ENCODE measurements at regions not wholly inside any gene's neighbourhood (a gene's known extent, or its start where the extent isn't known, plus 50 kb on each side); places are given as distances from the start of the nearest gene placed in this dataset.

DNA sequence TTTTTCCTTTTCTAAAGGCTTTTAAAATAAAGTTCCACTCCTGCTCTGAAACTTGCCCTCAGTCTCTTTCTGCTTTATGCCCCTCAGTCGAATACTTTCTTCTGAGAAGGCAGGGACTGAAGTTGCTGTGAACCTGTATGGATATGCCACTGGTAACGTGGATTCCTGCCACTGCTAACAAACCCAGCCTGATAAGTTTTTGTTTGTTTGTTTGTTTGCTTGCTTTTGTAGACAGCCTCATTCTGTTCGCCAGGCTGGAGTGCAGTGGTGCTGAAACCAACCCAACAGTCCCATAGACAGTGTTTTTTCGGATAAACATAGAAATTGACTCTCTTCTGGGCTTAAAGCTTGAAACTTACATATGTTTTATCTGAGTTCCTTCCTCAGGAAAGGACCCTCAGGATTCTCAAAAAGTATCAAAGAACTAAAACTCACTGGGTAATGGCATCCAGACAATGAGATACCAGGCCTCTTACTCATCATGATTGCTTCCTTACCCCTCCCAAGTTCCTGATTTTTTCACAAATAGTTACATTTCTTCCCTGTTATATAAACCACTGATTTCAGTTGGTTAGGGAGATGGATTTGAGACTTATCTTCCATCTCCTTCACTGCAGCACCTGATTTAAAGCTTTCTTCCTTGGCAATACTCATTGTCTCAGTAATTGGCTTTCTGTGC lies 273.6 kb downstream of the SDHAF3 start:
- Histone ChIP-seq H3K4me1 (ENCODE audit: control insufficient read depth in 3 of 3, insufficient read depth in 2 of 3, low read depth in 1 of 3, low read length in 2 of 3) (no peaks in the 10 kb centered on the region), H3K27ac (ENCODE audit: low read depth in 1 of 3, low read length in 2 of 3) (no peak overlapping the region), H3K36me3 (ENCODE audit: control insufficient read depth in 3 of 3, insufficient read depth in 2 of 3, low read depth in 1 of 3, low read length in 3 of 3) (no peaks in the 10 kb centered on the region), H3K9me3 (ENCODE audit: control insufficient read depth in 2 of 2, insufficient read depth in 1 of 2, low read depth in 1 of 2, low read length in 1 of 2) (no peaks in the 10 kb centered on the region), H3K27me3 (ENCODE audit: control insufficient read depth in 3 of 3, insufficient read depth in 3 of 3, low read length in 3 of 3) (no peaks in the 10 kb centered on the region), H3K4me3 (ENCODE audit: low read depth in 1 of 3, low read length in 3 of 3) (no peak overlapping the region)
- DNase-seq (no peak), FAIRE-seq (no peak)
- WGBS, 3 donors = 50 to 73% (median 54%) methylated on average over 4 of the region's 4 CpGs

GRCh38 chr7:97401398-97401797 lies 283.9 kb downstream of the SDHAF3 start:
- H3K36me3 ChIP-seq (ENCODE audit: control insufficient read depth in 3 of 3, insufficient read depth in 2 of 3, low read depth in 1 of 3, low read length in 3 of 3) = no peaks in the 10 kb centered on the region
- H3K4me1 ChIP-seq (ENCODE audit: control insufficient read depth in 3 of 3, insufficient read depth in 2 of 3, low read depth in 1 of 3, low read length in 2 of 3) = no peaks in the 10 kb centered on the region
- H3K27me3 ChIP-seq (ENCODE audit: control insufficient read depth in 3 of 3, insufficient read depth in 3 of 3, low read length in 3 of 3) = no peaks in the 10 kb centered on the region
- DNase-seq (no peak), FAIRE-seq (no peak)
- 47 to 58% (median 53%) methylated on average over 5 of the region's 5 CpGs for WGBS, 3 donors
- no peak overlapping the region for H3K27ac ChIP-seq (ENCODE audit: low read depth in 1 of 3, low read length in 2 of 3)
- no peaks in the 10 kb centered on the region for H3K9me3 ChIP-seq (ENCODE audit: control insufficient read depth in 2 of 2, insufficient read depth in 1 of 2, low read depth in 1 of 2, low read length in 1 of 2)
- H3K4me3 ChIP-seq (ENCODE audit: low read depth in 1 of 3, low read length in 3 of 3) = peak overlapping the region in 1 of 3 donors; percentile 1

GRCh38 chr7:97405835-97406234 lies 288.3 kb downstream of the SDHAF3 start:
- Histone ChIP-seq H3K27me3 (ENCODE audit: control insufficient read depth in 3 of 3, insufficient read depth in 3 of 3, low read length in 3 of 3) (no peaks in the 10 kb centered on the region), H3K36me3 (ENCODE audit: control insufficient read depth in 3 of 3, insufficient read depth in 2 of 3, low read depth in 1 of 3, low read length in 3 of 3) (no peaks in the 10 kb centered on the region), H3K4me3 (ENCODE audit: low read depth in 1 of 3, low read length in 3 of 3) (no peak overlapping the region), H3K9me3 (ENCODE audit: control insufficient read depth in 2 of 2, insufficient read depth in 1 of 2, low read depth in 1 of 2, low read length in 1 of 2) (no peaks in the 10 kb centered on the region), H3K4me1 (ENCODE audit: control insufficient read depth in 3 of 3, insufficient read depth in 2 of 3, low read depth in 1 of 3, low read length in 2 of 3) (no peaks in the 10 kb centered on the region), H3K27ac (ENCODE audit: low read depth in 1 of 3, low read length in 2 of 3) (no peak overlapping the region)
- no peak for FAIRE-seq
- 22 to 33% (median 28%) methylated on average over 3 of the region's 3 CpGs for WGBS, 3 donors
- DNase-seq = no peak

DNA sequence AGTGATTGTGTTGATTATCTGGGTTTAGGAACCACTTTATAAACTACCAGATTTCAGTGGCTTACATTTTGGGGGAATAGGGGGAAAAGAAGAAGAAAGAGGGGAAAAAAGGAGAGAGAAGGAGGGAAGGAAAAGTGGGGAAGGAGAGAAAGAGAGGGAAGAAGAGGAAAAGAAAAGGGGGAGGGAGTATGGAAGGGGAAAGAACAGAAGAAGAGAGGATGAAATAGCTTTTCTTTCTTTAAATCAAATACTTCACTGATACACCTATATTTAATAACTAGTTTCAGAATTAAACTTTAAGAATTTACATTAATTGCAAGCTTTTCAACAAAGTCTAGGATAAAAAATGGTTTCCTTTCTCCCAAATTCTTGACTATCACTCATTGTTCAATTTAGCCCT lies 289.6 kb downstream of the SDHAF3 start:
- Histone ChIP-seq H3K4me3 (ENCODE audit: low read depth in 1 of 3, low read length in 3 of 3) (no peak overlapping the region), H3K27me3 (ENCODE audit: control insufficient read depth in 3 of 3, insufficient read depth in 3 of 3, low read length in 3 of 3) (no peaks in the 10 kb centered on the region), H3K4me1 (ENCODE audit: control insufficient read depth in 3 of 3, insufficient read depth in 2 of 3, low read depth in 1 of 3, low read length in 2 of 3) (no peaks in the 10 kb centered on the region), H3K9me3 (ENCODE audit: control insufficient read depth in 2 of 2, insufficient read depth in 1 of 2, low read depth in 1 of 2, low read length in 1 of 2) (no peaks in the 10 kb centered on the region), H3K27ac (ENCODE audit: low read depth in 1 of 3, low read length in 2 of 3) (no peak overlapping the region), H3K36me3 (ENCODE audit: control insufficient read depth in 3 of 3, insufficient read depth in 2 of 3, low read depth in 1 of 3, low read length in 3 of 3) (no peaks in the 10 kb centered on the region)
- DNase-seq (no peak), FAIRE-seq (no peak)

GRCh38 chr7:97409346-97409745 lies 291.8 kb downstream of the SDHAF3 start:
- H3K4me3 ChIP-seq (ENCODE audit: low read depth in 1 of 3, low read length in 3 of 3) = no peak overlapping the region
- no peaks in the 10 kb centered on the region for H3K4me1 ChIP-seq (ENCODE audit: control insufficient read depth in 3 of 3, insufficient read depth in 2 of 3, low read depth in 1 of 3, low read length in 2 of 3)
- H3K36me3 ChIP-seq (ENCODE audit: control insufficient read depth in 3 of 3, insufficient read depth in 2 of 3, low read depth in 1 of 3, low read length in 3 of 3) = no peaks in the 10 kb centered on the region
- WGBS, 3 donors = 82 to 86% (median 84%) methylated on average over 2 of the region's 2 CpGs
- no peaks in the 10 kb centered on the region for H3K27me3 ChIP-seq (ENCODE audit: control insufficient read depth in 3 of 3, insufficient read depth in 3 of 3, low read length in 3 of 3)
- H3K9me3 ChIP-seq (ENCODE audit: control insufficient read depth in 2 of 2, insufficient read depth in 1 of 2, low read depth in 1 of 2, low read length in 1 of 2) = no peaks in the 10 kb centered on the region
- FAIRE-seq (no peak), DNase-seq (no peak)
- no peak overlapping the region for H3K27ac ChIP-seq (ENCODE audit: low read depth in 1 of 3, low read length in 2 of 3)

GRCh38 chr7:97418312-97418711 lies 300.8 kb downstream of the SDHAF3 start:
- Histone ChIP-seq H3K27me3 (ENCODE audit: control insufficient read depth in 3 of 3, insufficient read depth in 3 of 3, low read length in 3 of 3) (no peaks in the 10 kb centered on the region), H3K4me1 (ENCODE audit: control insufficient read depth in 3 of 3, insufficient read depth in 2 of 3, low read depth in 1 of 3, low read length in 2 of 3) (no peaks in the 10 kb centered on the region), H3K27ac (ENCODE audit: low read depth in 1 of 3, low read length in 2 of 3) (no peak overlapping the region), H3K4me3 (ENCODE audit: low read depth in 1 of 3, low read length in 3 of 3) (no peak overlapping the region), H3K36me3 (ENCODE audit: control insufficient read depth in 3 of 3, insufficient read depth in 2 of 3, low read depth in 1 of 3, low read length in 3 of 3) (no peaks in the 10 kb centered on the region), H3K9me3 (ENCODE audit: control insufficient read depth in 2 of 2, insufficient read depth in 1 of 2, low read depth in 1 of 2, low read length in 1 of 2) (no peaks in the 10 kb centered on the region)
- WGBS, 3 donors = 92 to 98% (median 93%) methylated on average over 2 of the region's 2 CpGs
- FAIRE-seq (no peak), DNase-seq (no peak)

- Histone ChIP-seq H3K27me3 (ENCODE audit: control insufficient read depth in 3 of 3, insufficient read depth in 3 of 3, low read length in 3 of 3) (no peaks in the 10 kb centered on the region), H3K4me3 (ENCODE audit: low read depth in 1 of 3, low read length in 3 of 3) (no peak overlapping the region), H3K36me3 (ENCODE audit: control insufficient read depth in 3 of 3, insufficient read depth in 2 of 3, low read depth in 1 of 3, low read length in 3 of 3) (no peaks in the 10 kb centered on the region), H3K9me3 (ENCODE audit: control insufficient read depth in 2 of 2, insufficient read depth in 1 of 2, low read depth in 1 of 2, low read length in 1 of 2) (no peaks in the 10 kb centered on the region), H3K27ac (ENCODE audit: low read depth in 1 of 3, low read length in 2 of 3) (no peak overlapping the region), H3K4me1 (ENCODE audit: control insufficient read depth in 3 of 3, insufficient read depth in 2 of 3, low read depth in 1 of 3, low read length in 2 of 3) (no peaks in the 10 kb centered on the region)
- 86 to 89% (median 88%) methylated on average over 5 of the region's 5 CpGs for WGBS, 3 donors
- no peak for FAIRE-seq
- DNase-seq = no peak
These were observed 302.4 kb downstream of the SDHAF3 start for GRCh38 chr7:97419898-97420297.

DNA sequence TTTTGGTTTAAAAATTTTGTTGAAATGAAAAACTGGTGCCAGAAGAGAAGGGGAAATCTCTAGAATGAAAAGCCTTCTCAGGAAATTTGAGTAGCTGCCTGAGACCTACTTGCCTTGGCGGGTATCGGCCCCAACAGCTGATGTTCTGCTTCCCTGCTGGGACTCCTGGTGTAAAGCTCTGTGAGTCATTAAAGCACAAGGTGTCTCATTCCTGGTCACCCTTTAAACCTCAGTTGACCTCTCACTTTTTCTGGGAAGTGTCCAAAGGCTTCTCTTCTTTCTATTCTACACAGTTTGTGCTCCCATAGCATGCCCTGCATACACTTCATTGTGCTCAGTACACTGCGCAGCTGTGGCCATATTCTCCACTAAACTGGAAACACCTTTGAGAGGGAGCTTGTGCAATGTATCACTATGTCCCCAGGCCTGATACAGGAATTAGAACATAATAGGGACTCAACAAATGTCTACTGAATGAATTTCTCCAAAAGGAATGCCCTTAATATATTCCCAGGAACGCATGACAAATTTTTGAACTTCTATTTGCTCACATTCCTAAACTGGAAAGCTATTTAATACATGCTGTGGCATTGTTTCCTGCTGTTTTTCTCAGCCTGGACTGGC lies 303.9 kb downstream of the SDHAF3 start:
- Histone ChIP-seq H3K4me3 (ENCODE audit: low read depth in 1 of 3, low read length in 3 of 3) (no peak overlapping the region), H3K27me3 (ENCODE audit: control insufficient read depth in 3 of 3, insufficient read depth in 3 of 3, low read length in 3 of 3) (no peaks in the 10 kb centered on the region), H3K9me3 (ENCODE audit: control insufficient read depth in 2 of 2, insufficient read depth in 1 of 2, low read depth in 1 of 2, low read length in 1 of 2) (no peaks in the 10 kb centered on the region), H3K36me3 (ENCODE audit: control insufficient read depth in 3 of 3, insufficient read depth in 2 of 3, low read depth in 1 of 3, low read length in 3 of 3) (no peaks in the 10 kb centered on the region), H3K4me1 (ENCODE audit: control insufficient read depth in 3 of 3, insufficient read depth in 2 of 3, low read depth in 1 of 3, low read length in 2 of 3) (no peaks in the 10 kb centered on the region), H3K27ac (ENCODE audit: low read depth in 1 of 3, low read length in 2 of 3) (no peak overlapping the region)
- DNase-seq = no peak
- no peak for FAIRE-seq
- WGBS, 3 donors = 82 to 87% (median 84%) methylated on average over 4 of the region's 4 CpGs

DNA sequence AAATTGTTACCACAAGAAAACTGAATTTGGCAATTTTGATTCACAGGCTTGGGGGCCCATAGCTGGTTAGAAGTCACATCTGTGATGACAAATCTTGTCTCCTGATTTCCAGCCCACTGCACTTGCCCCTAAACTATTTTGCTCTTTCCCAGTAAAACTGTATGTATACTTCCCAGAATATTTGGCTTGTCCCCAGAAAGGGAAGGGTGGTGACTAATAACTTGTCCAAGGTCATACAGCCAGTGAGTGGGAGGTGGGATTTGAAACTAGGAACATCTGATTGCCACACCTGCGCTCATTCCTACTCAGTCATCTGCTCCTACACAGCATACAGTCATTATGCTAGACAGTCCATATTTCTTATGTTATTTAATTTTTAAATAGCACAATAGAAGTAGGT lies 304.5 kb downstream of the SDHAF3 start:
- DNase-seq (no peak), FAIRE-seq (no peak)
- no peaks in the 10 kb centered on the region for H3K27me3 ChIP-seq (ENCODE audit: control insufficient read depth in 3 of 3, insufficient read depth in 3 of 3, low read length in 3 of 3)
- WGBS, 3 donors = 89 to 100% (median 95%) methylated on average over 1 of the region's 1 CpG
- H3K9me3 ChIP-seq (ENCODE audit: control insufficient read depth in 2 of 2, insufficient read depth in 1 of 2, low read depth in 1 of 2, low read length in 1 of 2) = no peaks in the 10 kb centered on the region
- H3K27ac ChIP-seq (ENCODE audit: low read depth in 1 of 3, low read length in 2 of 3) = no peak overlapping the region
- H3K4me1 ChIP-seq (ENCODE audit: control insufficient read depth in 3 of 3, insufficient read depth in 2 of 3, low read depth in 1 of 3, low read length in 2 of 3) = no peaks in the 10 kb centered on the region
- no peak overlapping the region for H3K4me3 ChIP-seq (ENCODE audit: low read depth in 1 of 3, low read length in 3 of 3)
- H3K36me3 ChIP-seq (ENCODE audit: control insufficient read depth in 3 of 3, insufficient read depth in 2 of 3, low read depth in 1 of 3, low read length in 3 of 3) = no peaks in the 10 kb centered on the region
